HG03039 (cell line): ENCODE measurements at regions not wholly inside any gene's neighbourhood (a gene's known extent, or its start where the extent isn't known, plus 50 kb on each side); places are given as distances from the start of the nearest gene placed in this dataset.

Experiments
- ATAC-seq: cut with Tn5 transposase; IDR thresholded peaks from one replicate; pipeline ENCODE4 v1.9.1; 2021; ENCODE audit warnings: mild to moderate bottlenecking, moderate library complexity; ENCODE audit not compliant: unreplicated experiment

DNA sequence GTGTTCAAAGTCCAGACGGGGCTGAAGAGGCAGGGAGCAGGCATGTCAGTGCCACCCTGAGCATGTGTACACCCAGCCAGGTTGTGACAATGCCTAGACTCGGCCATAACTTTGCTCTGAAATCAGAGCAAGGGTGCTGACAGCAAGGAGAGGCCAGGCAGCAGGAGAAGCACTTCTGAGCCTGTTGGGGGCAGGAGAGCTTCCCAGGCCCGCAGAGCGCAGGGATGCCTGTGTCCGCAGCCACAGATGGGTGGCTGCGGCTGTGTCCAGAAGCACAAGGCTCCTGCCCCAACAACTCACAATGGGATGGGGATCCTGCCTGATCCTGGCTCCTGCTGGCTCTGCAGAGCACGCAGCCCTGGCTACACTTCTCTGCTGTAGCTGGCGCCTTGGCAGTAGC is 373.9 kb downstream of the CHSY3 start:
- no peak for ATAC-seq

DNA sequence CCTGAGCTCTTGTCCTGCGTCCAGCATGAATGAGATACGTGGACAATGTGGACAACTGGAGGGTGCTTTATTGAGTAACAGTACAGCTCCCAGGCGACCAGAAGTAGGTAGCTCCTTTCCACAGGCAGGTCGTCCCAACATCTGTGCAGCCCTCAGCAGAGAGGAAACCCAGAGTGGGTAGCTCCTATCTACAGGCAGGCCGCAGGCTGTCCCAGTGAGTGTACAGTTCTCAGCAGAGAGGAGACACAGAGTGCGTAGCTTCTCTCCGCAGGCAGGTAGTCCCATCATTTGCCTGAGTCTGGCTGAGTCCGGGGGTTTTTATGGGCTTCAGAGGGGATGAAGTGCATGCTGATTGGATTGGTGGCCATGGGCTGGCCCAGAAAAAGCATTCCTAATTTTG is 373.3 kb downstream of the CHSY3 start:
- ATAC-seq, result no peak

DNA sequence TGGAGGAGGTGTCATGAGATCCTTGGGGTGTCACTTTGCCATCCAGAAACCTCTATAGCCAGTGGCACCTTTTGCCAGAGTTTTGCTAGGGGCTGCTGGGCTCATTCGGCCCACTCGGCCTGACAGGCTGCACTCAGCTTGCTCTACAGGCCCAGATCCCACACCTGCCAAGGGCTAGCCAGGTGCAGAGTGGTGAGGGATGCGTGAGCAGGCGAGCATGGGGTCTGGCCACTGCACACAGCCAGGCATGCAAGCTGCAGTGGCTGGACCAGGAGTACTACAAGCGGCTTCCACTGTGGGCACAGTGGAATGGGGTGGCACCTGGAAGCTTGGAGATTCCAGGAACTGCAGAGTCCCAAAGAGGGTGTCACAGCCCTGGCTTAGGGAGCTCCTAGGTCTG is 372.7 kb downstream of the CHSY3 start:
- ATAC-seq, result no peak

DNA sequence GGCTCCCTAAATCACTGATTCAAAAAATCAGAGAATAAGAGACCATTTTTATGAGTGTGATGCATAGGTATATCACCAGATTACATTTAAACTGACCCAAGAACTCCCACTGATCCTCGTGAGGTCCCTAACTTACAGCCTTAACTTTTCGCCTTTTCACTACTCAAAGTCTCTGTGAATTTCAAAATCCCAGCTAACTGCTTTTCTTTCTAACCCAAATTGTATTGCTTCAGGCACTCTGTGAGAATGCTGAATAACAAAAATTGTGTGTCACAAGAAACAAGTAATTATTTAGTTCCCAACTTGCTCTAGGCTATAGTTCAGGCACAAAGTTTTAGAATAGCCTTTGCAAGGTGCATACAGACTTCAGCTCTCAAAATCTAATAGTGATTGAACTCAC is 368.6 kb downstream of the CHSY3 start:
- no peak for ATAC-seq

DNA sequence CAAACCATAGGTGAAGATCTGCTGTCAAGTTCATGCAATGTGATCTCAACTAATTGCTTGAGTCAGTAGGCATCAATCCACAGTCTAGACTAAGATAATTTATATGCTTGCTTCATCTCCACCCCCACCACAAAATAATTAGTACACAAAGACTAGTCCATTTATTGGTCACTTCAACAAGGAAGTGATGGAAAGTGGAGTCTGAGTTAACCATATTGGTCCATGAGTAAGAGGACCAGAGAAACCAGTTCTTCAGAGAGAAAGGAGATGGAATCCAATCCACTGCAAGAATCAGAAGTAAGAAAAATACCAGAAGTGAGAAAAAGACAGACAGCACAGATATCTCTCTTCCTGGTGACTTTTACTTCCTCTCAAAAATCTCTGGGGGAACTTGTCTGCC is 366.5 kb downstream of the CHSY3 start:
- ATAC-seq, result no peak

DNA sequence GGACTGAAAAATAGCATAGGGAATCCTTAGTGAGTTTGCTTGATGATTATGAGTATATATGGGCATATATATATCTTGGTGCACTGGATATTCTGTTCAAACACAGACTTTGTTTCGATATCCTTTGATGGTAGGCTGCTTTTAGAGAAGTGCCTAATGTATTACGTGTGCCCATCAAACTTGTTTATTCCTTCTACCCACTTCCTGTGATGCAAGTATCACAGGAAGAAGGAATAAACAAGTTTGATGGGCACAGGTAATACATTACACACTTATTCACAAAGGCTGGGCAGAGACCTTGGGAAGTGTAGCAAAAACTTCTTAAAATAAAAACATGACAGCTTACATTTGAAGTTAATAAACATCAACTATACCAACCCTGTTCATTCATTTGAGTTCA is 364.2 kb downstream of the CHSY3 start:
- no peak for ATAC-seq

DNA sequence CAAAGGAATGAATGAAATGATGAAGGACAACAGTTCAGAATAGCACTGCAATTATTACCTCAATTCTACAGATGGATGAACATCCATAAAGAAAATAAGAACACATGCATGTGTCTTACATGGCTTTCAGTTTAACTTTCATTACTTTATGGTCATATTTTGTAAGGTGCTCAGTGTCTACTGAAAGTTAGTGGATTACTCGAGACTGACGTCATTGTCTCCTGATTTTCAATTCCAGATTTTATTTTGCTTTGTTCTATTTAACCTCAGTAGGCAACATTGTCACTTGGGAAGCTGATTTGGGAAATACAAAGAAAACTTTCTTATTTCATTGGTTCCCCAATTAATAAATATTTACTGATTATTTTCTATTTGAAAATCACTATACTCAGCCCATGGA is 363.7 kb downstream of the CHSY3 start:
- ATAC-seq, result no peak

DNA sequence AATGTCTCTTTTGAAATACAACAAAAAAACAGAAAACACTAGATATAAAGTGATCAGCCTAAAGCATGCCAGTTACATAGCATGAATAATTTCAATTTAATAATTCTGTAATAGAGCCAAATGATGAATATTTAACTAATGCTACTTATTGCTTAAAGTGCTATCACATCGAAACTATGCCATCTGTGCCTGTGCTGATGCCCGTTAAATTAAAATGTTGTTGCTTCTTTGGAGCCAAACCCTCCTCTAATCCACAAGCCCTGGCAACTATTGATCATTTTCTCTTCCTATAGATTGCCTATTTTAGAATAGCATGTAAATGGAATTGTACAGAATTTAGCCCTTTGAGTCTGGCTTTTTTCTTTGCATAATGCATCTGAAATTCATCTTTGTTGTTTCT is 356.2 kb downstream of the CHSY3 start:
- no peak for ATAC-seq

DNA sequence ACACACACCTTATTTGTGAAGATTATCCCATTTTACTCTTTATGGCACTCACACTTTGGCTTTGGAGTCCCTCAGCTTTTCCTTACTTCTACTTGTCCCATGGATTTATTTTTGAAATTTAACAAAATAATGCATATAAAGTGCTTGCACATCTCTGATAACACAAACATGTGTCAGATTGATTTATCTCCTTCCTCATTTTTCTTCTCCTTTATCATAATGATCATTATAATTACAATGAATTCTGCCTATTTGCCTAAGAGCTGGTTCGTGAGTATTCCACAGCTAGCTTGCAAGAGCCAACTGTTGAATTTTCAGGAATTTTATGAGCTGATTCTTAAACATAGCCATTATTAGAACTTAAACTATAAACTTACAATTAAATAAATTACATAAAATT is 347.7 kb downstream of the CHSY3 start:
- no peak for ATAC-seq

DNA sequence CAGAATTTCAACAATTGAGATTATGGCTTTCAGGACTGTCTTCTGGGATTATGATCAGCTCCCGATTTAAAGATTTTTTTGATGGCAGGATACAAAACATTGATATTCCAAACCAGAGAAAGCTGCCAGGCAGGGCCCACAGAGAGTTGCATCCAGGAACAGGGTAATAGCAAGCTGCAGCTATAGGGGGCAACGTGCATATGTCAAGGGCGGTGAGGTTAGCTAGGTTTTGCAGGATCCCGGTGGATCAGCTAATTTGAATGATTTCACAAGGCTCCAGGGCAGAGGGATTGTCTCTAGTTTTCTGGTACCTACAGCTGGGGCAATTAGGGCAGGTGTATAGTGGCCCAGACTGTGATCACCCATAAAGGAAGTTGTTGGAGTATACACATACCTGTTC is 339.4 kb downstream of the CHSY3 start:
- no peak for ATAC-seq

DNA sequence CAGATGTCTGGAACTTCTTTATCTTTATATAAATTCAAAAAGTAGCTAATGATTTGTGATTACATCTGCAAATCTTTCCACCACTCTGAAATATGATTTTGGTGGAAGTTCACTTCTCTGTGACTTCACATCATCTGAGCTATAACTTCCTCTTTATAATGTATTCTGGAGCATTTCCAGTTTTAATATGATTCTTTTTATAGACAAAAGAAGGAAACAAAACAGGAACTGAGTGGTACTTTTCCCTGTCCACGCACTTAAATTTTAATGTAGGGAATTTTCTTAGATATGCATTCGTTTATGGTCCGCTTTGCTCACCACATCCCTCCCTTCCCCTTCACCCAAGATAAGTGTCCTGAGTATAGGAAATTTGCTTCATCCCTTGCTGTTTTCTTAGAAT is 333.5 kb downstream of the CHSY3 start:
- no peak for ATAC-seq
